HEK293 (cell line): ENCODE measurements at regions not wholly inside any gene's neighbourhood (a gene's known extent, or its start where the extent isn't known, plus 50 kb on each side); places are given as distances from the start of the nearest gene placed in this dataset.

ENCODE experiments used
- ZNF433 ChIP-seq: fragments of 450-650 bp; formaldehyde crosslinking; IDR thresholded peaks from 2 replicates; pipeline ENCODE4 v1.5.1; 2016; ENCODE audit warnings: missing biosample characterization, missing genetic modification characterization, low read depth
- TF ChIP-seq, protein P1 (sequence below): fragments of 450-650 bp; formaldehyde crosslinking; IDR thresholded peaks from 2 replicates; pipeline ENCODE4 v1.5.1; 2016; ENCODE audit warnings: missing biosample characterization, missing genetic modification characterization

GRCh38 chr16:60346256-60346655, 1612.1 kb upstream of the GOT2 start:
- TF ChIP-seq, protein P1, sequence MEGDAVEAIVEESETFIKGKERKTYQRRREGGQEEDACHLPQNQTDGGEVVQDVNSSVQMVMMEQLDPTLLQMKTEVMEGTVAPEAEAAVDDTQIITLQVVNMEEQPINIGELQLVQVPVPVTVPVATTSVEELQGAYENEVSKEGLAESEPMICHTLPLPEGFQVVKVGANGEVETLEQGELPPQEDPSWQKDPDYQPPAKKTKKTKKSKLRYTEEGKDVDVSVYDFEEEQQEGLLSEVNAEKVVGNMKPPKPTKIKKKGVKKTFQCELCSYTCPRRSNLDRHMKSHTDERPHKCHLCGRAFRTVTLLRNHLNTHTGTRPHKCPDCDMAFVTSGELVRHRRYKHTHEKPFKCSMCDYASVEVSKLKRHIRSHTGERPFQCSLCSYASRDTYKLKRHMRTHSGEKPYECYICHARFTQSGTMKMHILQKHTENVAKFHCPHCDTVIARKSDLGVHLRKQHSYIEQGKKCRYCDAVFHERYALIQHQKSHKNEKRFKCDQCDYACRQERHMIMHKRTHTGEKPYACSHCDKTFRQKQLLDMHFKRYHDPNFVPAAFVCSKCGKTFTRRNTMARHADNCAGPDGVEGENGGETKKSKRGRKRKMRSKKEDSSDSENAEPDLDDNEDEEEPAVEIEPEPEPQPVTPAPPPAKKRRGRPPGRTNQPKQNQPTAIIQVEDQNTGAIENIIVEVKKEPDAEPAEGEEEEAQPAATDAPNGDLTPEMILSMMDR (tag by site-specific recombination): no peak
- TF ChIP-seq ZNF433: no peak
